Trophoblast cell (in vitro differentiated cells and primary cell): ENCODE measurements at regions not wholly inside any gene's neighbourhood (a gene's known extent, or its start where the extent isn't known, plus 50 kb on each side); places are given as distances from the start of the nearest gene placed in this dataset.

Experiments
- DNase-seq, 2 donors: peaks; one replicate each; pipeline ENCODE4 v3.0.0-alpha.2; 2016
- H2AFZ ChIP-seq: 2 replicates; pipeline ENCODE4 v1.6.1; 2013; ENCODE audit warnings: low read length, moderate library complexity, mild to moderate bottlenecking; ENCODE audit not compliant: insufficient read depth, poor library complexity
- H2AK5ac ChIP-seq: 2 replicates; pipeline ENCODE4 v1.6.1; 2013; ENCODE audit warnings: mild to moderate bottlenecking, low read length
- H2BK120ac ChIP-seq: 2 replicates; pipeline ENCODE4 v1.6.1; 2013; ENCODE audit warnings: low read length, mild to moderate bottlenecking, moderate library complexity; ENCODE audit not compliant: insufficient read depth, poor library complexity
- H2BK12ac ChIP-seq: 2 replicates; pipeline ENCODE4 v1.6.1; 2013; ENCODE audit warnings: mild to moderate bottlenecking, low read length, moderate library complexity
- H2BK5ac ChIP-seq: 2 replicates; pipeline ENCODE4 v1.6.1; 2013; ENCODE audit warnings: low read length, low read depth, moderate library complexity, mild to moderate bottlenecking; ENCODE audit not compliant: poor library complexity
- H3K14ac ChIP-seq: 2 replicates; pipeline ENCODE4 v1.6.1; 2013; ENCODE audit warnings: mild to moderate bottlenecking, low read length
- H3K18ac ChIP-seq: 2 replicates; pipeline ENCODE4 v1.6.1; 2013; ENCODE audit warnings: mild to moderate bottlenecking, low read length
- H3K23ac ChIP-seq: 2 replicates; pipeline ENCODE4 v1.6.1; 2013; ENCODE audit warnings: low read length
- H3K27ac ChIP-seq: 2 replicates; pipeline ENCODE4 v1.5.1; 2013; ENCODE audit warnings: low read depth, mild to moderate bottlenecking, inconsistent platforms, low read length, moderate library complexity
- H3K27me3 ChIP-seq: 2 replicates; pipeline ENCODE4 v1.6.1; 2013; ENCODE audit warnings: inconsistent platforms, mild to moderate bottlenecking, low read length, moderate library complexity; ENCODE audit not compliant: insufficient read depth
- H3K36me3 ChIP-seq, 2 experiments: 1 replicate in 1 of 2; 2 replicates in 1 of 2; pipeline ENCODE4 v1.6.1; 2013; ENCODE audit warnings: low read length in 2 of 2, mild to moderate bottlenecking in 2 of 2, moderate library complexity in 1 of 2; ENCODE audit not compliant: insufficient read depth in 2 of 2, control insufficient read depth in 1 of 2
- H3K4ac ChIP-seq: 2 replicates; pipeline ENCODE4 v1.6.1; 2013; ENCODE audit warnings: low read depth, mild to moderate bottlenecking, low read length, moderate library complexity
- H3K4me1 ChIP-seq, 2 experiments: 1 replicate in 1 of 2; 2 replicates in 1 of 2; pipeline ENCODE4 v1.6.1; 2013; ENCODE audit warnings: low read length in 2 of 2, mild to moderate bottlenecking in 2 of 2, moderate library complexity in 1 of 2; ENCODE audit not compliant: insufficient read depth in 2 of 2, control insufficient read depth in 1 of 2
- H3K4me2 ChIP-seq: 2 replicates; pipeline ENCODE4 v1.6.1; 2013; ENCODE audit warnings: inconsistent platforms, mild to moderate bottlenecking, low read length, moderate library complexity
- H3K4me3 ChIP-seq: 2 replicates; pipeline ENCODE4 v1.5.1; 2013; ENCODE audit warnings: mild to moderate bottlenecking, low read depth, low read length, inconsistent platforms
- H3K79me1 ChIP-seq: one replicate; pipeline ENCODE4 v1.6.1; 2013; ENCODE audit warnings: low read length
- H3K79me2 ChIP-seq: 2 replicates; pipeline ENCODE4 v1.6.1; 2013; ENCODE audit warnings: low read length, mild to moderate bottlenecking; ENCODE audit not compliant: control insufficient read depth, insufficient read depth, poor library complexity
- H3K9ac ChIP-seq: 2 replicates; pipeline ENCODE4 v1.6.1; 2013; ENCODE audit warnings: mild to moderate bottlenecking, low read length
- H3K9me3 ChIP-seq: 2 replicates; pipeline ENCODE4 v1.6.1; 2013; ENCODE audit warnings: low read depth, mild to moderate bottlenecking, control low read depth, inconsistent platforms, low read length; ENCODE audit not compliant: insufficient read depth
- H4K12ac ChIP-seq: 2 replicates; pipeline ENCODE4 v1.6.1; 2013; ENCODE audit warnings: low read depth, mild to moderate bottlenecking, low read length, moderate library complexity
- H4K8ac ChIP-seq: 2 replicates; pipeline ENCODE4 v1.6.1; 2013; ENCODE audit warnings: low read depth, mild to moderate bottlenecking, low read length, moderate library complexity
- H4K91ac ChIP-seq: one replicate; pipeline ENCODE4 v1.6.1; 2013; ENCODE audit warnings: low read depth, mild to moderate bottlenecking, low read length, moderate library complexity
- WGBS: extraction: QIAGEN DNeasy Blood & Tissue Kit; methylation state at CpG from one replicate; pipeline ENCODE4 v1.1.7; 2013; ENCODE audit warnings: missing lambda C conversion rate; ENCODE audit not compliant: insufficient read length, insufficient coverage; ENCODE audit errors: extremely low coverage; 5-methylcytosine and 5-hydroxymethylcytosine counted together

DNA sequence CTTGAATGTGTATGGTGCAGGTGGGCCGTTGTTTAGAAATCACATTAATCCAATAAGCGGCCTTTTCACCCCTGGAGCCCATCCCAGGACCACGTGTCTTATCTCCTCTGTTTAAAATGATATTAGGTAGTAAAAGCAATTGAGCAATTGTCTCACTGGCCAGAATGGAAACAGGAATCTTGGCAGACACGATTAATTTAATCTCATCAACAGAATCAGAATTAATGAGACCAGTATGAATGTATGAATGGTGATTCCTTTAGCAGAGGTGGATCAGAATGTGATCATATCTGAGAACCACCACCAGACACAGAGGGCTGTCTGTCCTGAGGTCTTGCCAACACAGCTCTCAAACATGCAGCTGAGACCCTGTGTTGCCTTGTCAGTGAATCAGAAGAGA is 1591.4 kb downstream of the REEP3 start:
- Histone ChIP-seq H3K79me1 (no peaks in the 10 kb centered on the region), H3K4me2 (no peak overlapping the region), H3K4ac (no peak overlapping the region), H4K8ac (no peak overlapping the region), H3K9ac (no peak overlapping the region), H3K36me3 (no peaks in the 10 kb centered on the region), H3K9me3 (no peaks in the 10 kb centered on the region), H3K14ac (no peak overlapping the region), H3K23ac (no peak overlapping the region), H3K18ac (no peak overlapping the region), H2BK5ac (no peak overlapping the region), H3K27me3 (no peaks in the 10 kb centered on the region), H4K12ac (no peak overlapping the region), H3K27ac (no peak overlapping the region), H2BK12ac (no peak overlapping the region), H3K4me3 (no peak overlapping the region), H3K79me2 (no peaks in the 10 kb centered on the region), H2AK5ac (no peak overlapping the region), H3K4me1 (no peaks in the 10 kb centered on the region), H4K91ac (no peak overlapping the region), H2AFZ (no peak overlapping the region), H2BK120ac (no peak overlapping the region)
- WGBS: no CpG with 5 or more reads among the region's 4 CpGs
- no peak for DNase-seq

- no peaks in the 10 kb centered on the region for H3K79me2 ChIP-seq
- H3K18ac ChIP-seq: no peak overlapping the region
- no peak for DNase-seq
- H2AK5ac ChIP-seq: no peak overlapping the region
- no peaks in the 10 kb centered on the region for H3K79me1 ChIP-seq
- H3K4me3 ChIP-seq: no peak overlapping the region
- no peak overlapping the region for H4K91ac ChIP-seq
- no peak overlapping the region for H2BK120ac ChIP-seq
- H2AFZ ChIP-seq: no peak overlapping the region
- no peak overlapping the region for H2BK12ac ChIP-seq
- H3K36me3 ChIP-seq: no peaks in the 10 kb centered on the region
- WGBS: no CpG with 5 or more reads among the region's 1 CpG
- H3K9ac ChIP-seq: no peak overlapping the region
- no peak overlapping the region for H2BK5ac ChIP-seq
- no peaks in the 10 kb centered on the region for H3K27me3 ChIP-seq
- no peak overlapping the region for H3K4me2 ChIP-seq
- no peak overlapping the region for H3K4ac ChIP-seq
- no peak overlapping the region for H3K23ac ChIP-seq
- H3K14ac ChIP-seq: no peak overlapping the region
- H3K27ac ChIP-seq: no peak overlapping the region
- H4K8ac ChIP-seq: no peak overlapping the region
- H3K4me1 ChIP-seq: no peaks in the 10 kb centered on the region
- H4K12ac ChIP-seq: no peak overlapping the region
- no peaks in the 10 kb centered on the region for H3K9me3 ChIP-seq
Observed at GRCh38 chr10:65123120-65123519, 1601.9 kb downstream of the REEP3 start.

GRCh38 chr10:65125212-65125611 is 1604.0 kb downstream of the REEP3 start:
- Histone ChIP-seq H3K14ac (no peak overlapping the region), H3K79me1 (no peaks in the 10 kb centered on the region), H4K8ac (no peak overlapping the region), H2BK12ac (no peak overlapping the region), H3K36me3 (no peaks in the 10 kb centered on the region), H3K27ac (no peak overlapping the region), H3K4me1 (no peaks in the 10 kb centered on the region), H4K91ac (no peak overlapping the region), H3K23ac (no peak overlapping the region), H2AFZ (no peak overlapping the region), H3K4me3 (no peak overlapping the region), H2BK120ac (no peak overlapping the region), H3K4me2 (no peak overlapping the region), H3K4ac (no peak overlapping the region), H3K9ac (no peak overlapping the region), H3K27me3 (no peaks in the 10 kb centered on the region), H2BK5ac (no peak overlapping the region), H2AK5ac (no peak overlapping the region), H3K18ac (no peak overlapping the region), H3K9me3 (no peaks in the 10 kb centered on the region), H3K79me2 (no peaks in the 10 kb centered on the region), H4K12ac (no peak overlapping the region)
- WGBS: no CpG with 5 or more reads among the region's 2 CpGs
- DNase-seq: no peak

DNA sequence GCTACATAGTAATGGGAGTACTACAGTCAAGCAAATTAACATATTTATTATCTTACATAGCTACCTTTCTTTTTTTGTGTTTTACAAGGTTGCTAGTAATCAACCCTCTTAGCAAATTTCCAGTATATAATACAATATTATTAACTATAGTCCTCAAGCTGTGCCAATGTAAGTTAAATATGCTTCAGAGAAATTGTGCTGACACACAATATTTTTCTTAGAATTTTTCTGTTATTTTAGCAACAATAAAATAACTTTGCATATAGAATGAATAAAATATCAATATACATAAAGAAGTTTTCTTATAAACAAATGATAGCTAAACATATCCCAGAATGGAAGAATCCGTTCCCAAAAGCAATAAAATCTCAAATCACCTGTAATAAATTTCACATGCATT is 1605.1 kb downstream of the REEP3 start:
- H3K4me2 ChIP-seq: no peak overlapping the region
- H2AFZ ChIP-seq: no peak overlapping the region
- no peak overlapping the region for H3K27ac ChIP-seq
- no peak overlapping the region for H3K23ac ChIP-seq
- H3K4ac ChIP-seq: no peak overlapping the region
- no peak overlapping the region for H2BK12ac ChIP-seq
- WGBS: no CpG with 5 or more reads among the region's 1 CpG
- H3K79me2 ChIP-seq: no peaks in the 10 kb centered on the region
- H3K9me3 ChIP-seq: no peaks in the 10 kb centered on the region
- no peaks in the 10 kb centered on the region for H3K27me3 ChIP-seq
- no peak overlapping the region for H4K91ac ChIP-seq
- H3K4me3 ChIP-seq: no peak overlapping the region
- H2AK5ac ChIP-seq: no peak overlapping the region
- H4K8ac ChIP-seq: no peak overlapping the region
- no peak overlapping the region for H4K12ac ChIP-seq
- no peak overlapping the region for H2BK5ac ChIP-seq
- H3K36me3 ChIP-seq: no peaks in the 10 kb centered on the region
- H3K4me1 ChIP-seq: no peaks in the 10 kb centered on the region
- no peaks in the 10 kb centered on the region for H3K79me1 ChIP-seq
- no peak overlapping the region for H3K14ac ChIP-seq
- no peak overlapping the region for H3K9ac ChIP-seq
- H3K18ac ChIP-seq: no peak overlapping the region
- no peak for DNase-seq
- no peak overlapping the region for H2BK120ac ChIP-seq
